ENCODE measurements at regions not wholly inside any gene's neighbourhood (a gene's known extent, or its start where the extent isn't known, plus 50 kb on each side); places are given as distances from the start of the nearest gene placed in this dataset.

- no peak for TF ChIP-seq CTCF (conservative IDR thresholded peaks at IDR 0.05; ENCODE audit: low read depth, low read length)
- no peak for TF ChIP-seq EZH2 (IDR thresholded peaks at IDR 0.05; ENCODE audit: borderline replicate concordance, low read depth, low read length, poor library complexity, severe bottlenecking)
These were observed 95.5 kb upstream of the XIRP2 start for GRCh38 chr2:166792808-166793207.
